Ovary (tissue), 7 donors: ENCODE measurements at regions not wholly inside any gene's neighbourhood (a gene's known extent, or its start where the extent isn't known, plus 50 kb on each side); places are given as distances from the start of the nearest gene placed in this dataset.

Experiments used
- DNase-seq, 5 donors: peaks; one replicate each; pipeline ENCODE4 v3.0.0-alpha.2; 2019 to 2020
- H3K27ac ChIP-seq, 2 donors: fragments of 200-600 bp; one replicate each; pipeline versions ENCODE4 v1.5.1 to v1.8.0; 2019 to 2022
- H3K27me3 ChIP-seq: fragments of 200-600 bp; one replicate; pipeline ENCODE4 v1.8.0; 2022
- H3K36me3 ChIP-seq: fragments of 200-600 bp; sonication (generic); one replicate; pipeline ENCODE4 v1.5.1; 2019
- H3K4me1 ChIP-seq: one replicate; pipeline ENCODE4 v1.8.1; 2013; ENCODE audit warnings: mild to moderate bottlenecking, moderate library complexity; ENCODE audit not compliant: insufficient read depth
- H3K4me3 ChIP-seq: fragments of 200-600 bp; sonication (generic); one replicate; pipeline ENCODE4 v1.5.1; 2017
- H3K9me3 ChIP-seq, 2 donors: fragments of 200-600 bp in 1 of 2; sonication (generic) in 1 of 2; one replicate each; pipeline versions ENCODE4 v1.5.1 to v1.8.1; 2013 to 2019; ENCODE audit warnings: mild to moderate bottlenecking in 1 of 2, moderate library complexity in 1 of 2
- CTCF ChIP-seq, 3 donors: fragments of 450-650 bp in 2 of 3; fragments of 200-600 bp in 1 of 3; IDR thresholded peaks; one replicate each; pipeline versions ENCODE4 v1.5.1 to v1.8.0; 2016 to 2022; ENCODE audit warnings: antibody characterized with exemption in 3 of 3, mild to moderate bottlenecking in 1 of 3
- EP300 ChIP-seq: sonication (generic); formaldehyde crosslinking; IDR thresholded peaks from one replicate; pipeline ENCODE4 v1.6.1; 2017; ENCODE audit warnings: antibody characterized with exemption
- POLR2A ChIP-seq: fragments of 450-650 bp; IDR thresholded peaks from one replicate; pipeline ENCODE4 v1.6.1; 2017; ENCODE audit warnings: antibody characterized with exemption, mild to moderate bottlenecking, moderate library complexity
- WGBS, 3 donors: extraction: QIAGEN DNeasy Blood & Tissue Kit in 1 of 3; methylation state at CpG; one replicate each; pipeline versions ENCODE4 v1.1.5 to v1.1.7; 2013 to 2017; 5-methylcytosine and 5-hydroxymethylcytosine counted together
- intact Hi-C, 4 donors: fragments of 100-400 bp; cut with DNase I; formaldehyde crosslinking; loops; one replicate each; pipeline versions ENCODE4 v1.11.0 to v1.15.1; 2022 to 2023
- donor health status: DM: no; HTN: no; CAD: no; lungs with moderate emphysema.
- donor health status: DM: no; HTN: no; CAD: no.
- donor health status: Bipolar disorder and iron deficiency.
- donor health status: DM: no; HTN: no; CAD: no.
- donor health status: DM: yes; HTN: yes; CAD: no.

- no peak for TF ChIP-seq EP300
- TF ChIP-seq POLR2A = no peak
- no peak for TF ChIP-seq CTCF (IDR thresholded peaks at IDR 0.05)
- H3K4me1 ChIP-seq = no peaks in the 10 kb centered on the region
- intact Hi-C loops = no loop called here
- 60 to 85% (median 77%) methylated on average over 1 of the region's 1 CpG for WGBS, 3 donors
- no peak overlapping the region for H3K27ac ChIP-seq
- no peaks in the 10 kb centered on the region for H3K9me3 ChIP-seq
- no peaks in the 10 kb centered on the region for H3K27me3 ChIP-seq
- no peak for DNase-seq
- H3K4me3 ChIP-seq = no peak overlapping the region
- H3K36me3 ChIP-seq = no peaks in the 10 kb centered on the region
Observed at GRCh38 chr4:31674313-31674947, 954.3 kb downstream of the PCDH7 start.

GRCh38 chr4:31678356-31678755 is 958.2 kb downstream of the PCDH7 start:
- intact Hi-C loops = no loop called here
- H3K36me3 ChIP-seq = no peaks in the 10 kb centered on the region
- WGBS, 3 donors = 34 to 52% (median 50%) methylated on average over 1 of the region's 1 CpG
- H3K4me1 ChIP-seq = no peaks in the 10 kb centered on the region
- DNase-seq = no peak
- no peak overlapping the region for H3K27ac ChIP-seq
- H3K9me3 ChIP-seq = no peaks in the 10 kb centered on the region
- TF ChIP-seq POLR2A = no peak
- no peak overlapping the region for H3K4me3 ChIP-seq
- no peaks in the 10 kb centered on the region for H3K27me3 ChIP-seq

GRCh38 chr4:31682796-31683195 is 962.6 kb downstream of the PCDH7 start:
- H3K27ac ChIP-seq = no peak overlapping the region
- WGBS, 3 donors = 40 to 76% (median 42%) methylated on average over 3 of the region's 3 CpGs
- H3K36me3 ChIP-seq = no peaks in the 10 kb centered on the region
- H3K4me3 ChIP-seq = no peak overlapping the region
- intact Hi-C loops = no loop called here
- H3K9me3 ChIP-seq = no peaks in the 10 kb centered on the region
- H3K4me1 ChIP-seq = no peaks in the 10 kb centered on the region
- no peak for DNase-seq
- H3K27me3 ChIP-seq = no peaks in the 10 kb centered on the region
- no peak for TF ChIP-seq EP300
- TF ChIP-seq CTCF (IDR thresholded peaks at IDR 0.05) = no peak
- no peak for TF ChIP-seq POLR2A

GRCh38 chr4:31687717-31688342 is 967.7 kb downstream of the PCDH7 start:
- no peak for DNase-seq
- intact Hi-C loops = no loop called here
- no peaks in the 10 kb centered on the region for H3K9me3 ChIP-seq
- no peaks in the 10 kb centered on the region for H3K36me3 ChIP-seq
- no peak overlapping the region for H3K27ac ChIP-seq
- TF ChIP-seq POLR2A (no peak), EP300 (no peak), CTCF (IDR thresholded peaks at IDR 0.05) (no peak)
- no peaks in the 10 kb centered on the region for H3K27me3 ChIP-seq
- no peak overlapping the region for H3K4me3 ChIP-seq
- WGBS, 3 donors = 57 to 67% (median 64%) methylated on average over 3 of the region's 3 CpGs
- no peaks in the 10 kb centered on the region for H3K4me1 ChIP-seq

GRCh38 chr4:31692399-31692940 is 972.3 kb downstream of the PCDH7 start:
- 33 to 35% (median 34%) methylated on average over 4 of the region's 4 CpGs for WGBS, 3 donors
- Histone ChIP-seq H3K4me3 (no peak overlapping the region), H3K36me3 (no peaks in the 10 kb centered on the region), H3K9me3 (no peaks in the 10 kb centered on the region), H3K27me3 (no peaks in the 10 kb centered on the region), H3K4me1 (no peaks in the 10 kb centered on the region), H3K27ac (no peak overlapping the region)
- no peak for DNase-seq
- TF ChIP-seq EP300 = no peak
- intact Hi-C loops = no loop called here
